ENCODE measurements at regions not wholly inside any gene's neighbourhood (a gene's known extent, or its start where the extent isn't known, plus 50 kb on each side); places are given as distances from the start of the nearest gene placed in this dataset.
"Not testable (repeated sequence)": the region's sequence is repeated elsewhere in the genome, so short reads cannot be mapped to it uniquely, and the experiment has no call there.

DNA sequence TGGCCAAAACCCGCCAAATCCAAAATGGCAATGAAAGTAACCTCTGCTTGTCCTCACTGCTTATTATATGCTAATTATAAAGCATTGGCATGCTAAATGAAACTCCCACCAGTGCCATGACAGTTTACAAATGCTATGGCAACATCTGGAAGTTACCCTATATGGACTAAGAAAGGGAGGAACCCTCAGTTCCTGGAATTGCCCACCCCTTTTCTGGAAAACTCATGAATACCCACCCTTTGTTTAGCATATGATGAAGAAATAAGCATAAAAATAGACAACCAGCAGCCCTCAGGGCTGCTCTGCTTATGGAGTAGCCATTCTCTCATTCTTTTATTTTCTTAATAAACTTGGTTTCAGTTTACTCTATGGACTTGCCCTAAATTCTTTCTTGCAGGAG lies 269.8 kb downstream of the OLFM4 start:
- DNase-seq = no peak

DNA sequence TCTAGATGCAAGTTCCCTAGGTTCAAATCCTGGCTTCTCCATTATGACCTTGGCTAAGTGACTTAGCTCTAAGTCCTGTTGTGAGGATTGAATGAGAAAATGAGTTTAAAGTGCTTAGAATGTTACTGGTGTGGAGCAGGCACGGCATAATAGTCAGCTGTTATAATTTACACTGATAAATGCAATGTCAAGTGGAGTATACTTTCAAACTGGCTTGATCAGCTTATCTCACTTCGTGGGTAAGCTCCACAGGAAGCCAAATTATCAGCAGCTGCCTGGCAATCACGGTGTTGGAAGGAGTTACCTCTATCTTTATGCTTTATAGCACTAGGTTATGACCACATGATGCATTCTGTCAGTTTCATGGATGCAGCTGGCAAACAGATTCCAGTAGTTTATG lies 272.8 kb downstream of the OLFM4 start:
- peak; percentile 42 for DNase-seq

DNA sequence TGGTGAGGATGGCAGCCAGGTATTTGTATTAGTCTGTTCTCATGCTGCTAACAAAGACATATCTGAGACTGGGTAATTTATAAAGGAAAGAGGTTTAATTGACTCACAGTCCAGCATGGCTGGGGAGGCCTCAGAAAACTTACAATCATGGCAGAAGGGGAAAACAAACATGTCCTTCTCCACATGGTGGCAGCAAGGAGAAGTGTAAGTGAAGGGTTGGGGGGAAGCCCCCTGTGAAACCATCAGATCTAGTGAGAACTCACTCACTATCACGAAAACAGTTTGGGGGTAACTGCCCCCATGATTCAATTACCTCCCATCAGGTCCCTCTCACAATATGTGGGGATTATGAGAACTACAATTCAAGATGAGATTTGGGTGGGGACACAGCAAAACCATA lies 276.8 kb downstream of the OLFM4 start:
- DNase-seq = not testable (repeated sequence)

DNA sequence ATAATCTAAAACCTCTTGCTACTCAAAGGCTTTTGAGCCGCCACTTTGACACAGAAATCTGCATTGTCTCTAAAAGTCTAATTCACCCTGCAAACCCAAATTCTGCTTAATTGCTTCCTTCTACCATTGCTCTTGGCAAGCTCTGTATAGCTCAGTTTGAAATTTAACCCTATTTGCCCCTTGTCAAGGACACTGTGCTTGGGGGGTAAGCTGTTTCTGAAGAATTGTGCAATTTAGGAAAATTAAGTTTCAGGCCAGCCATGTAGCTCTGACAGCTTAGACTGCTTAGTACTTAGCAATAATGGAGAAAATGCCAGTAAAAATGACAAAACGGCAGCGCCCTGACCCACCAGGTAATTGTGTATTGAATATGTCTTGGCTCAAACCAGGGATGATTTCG lies 282.2 kb downstream of the OLFM4 start:
- DNase-seq = no peak

DNA sequence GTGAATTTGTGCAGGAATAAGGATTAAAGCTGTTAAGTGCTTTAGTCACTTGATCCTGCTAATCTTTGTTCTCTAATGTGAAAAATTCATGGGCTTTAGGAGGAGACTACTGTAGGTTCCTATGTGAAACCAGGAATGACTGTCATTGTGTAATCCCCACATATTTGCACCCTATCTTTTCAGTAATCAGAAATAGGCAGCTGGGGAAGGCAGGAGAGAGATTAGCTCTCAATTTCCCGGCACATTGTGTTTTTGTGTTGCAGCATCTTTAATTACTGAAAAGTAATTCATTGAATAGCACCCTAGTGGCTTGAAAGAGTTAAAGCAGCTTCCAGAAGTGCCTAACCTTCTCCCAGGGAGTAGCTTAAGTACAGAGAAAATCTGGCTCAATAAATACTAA lies 282.9 kb downstream of the OLFM4 start:
- no peak for DNase-seq

DNA sequence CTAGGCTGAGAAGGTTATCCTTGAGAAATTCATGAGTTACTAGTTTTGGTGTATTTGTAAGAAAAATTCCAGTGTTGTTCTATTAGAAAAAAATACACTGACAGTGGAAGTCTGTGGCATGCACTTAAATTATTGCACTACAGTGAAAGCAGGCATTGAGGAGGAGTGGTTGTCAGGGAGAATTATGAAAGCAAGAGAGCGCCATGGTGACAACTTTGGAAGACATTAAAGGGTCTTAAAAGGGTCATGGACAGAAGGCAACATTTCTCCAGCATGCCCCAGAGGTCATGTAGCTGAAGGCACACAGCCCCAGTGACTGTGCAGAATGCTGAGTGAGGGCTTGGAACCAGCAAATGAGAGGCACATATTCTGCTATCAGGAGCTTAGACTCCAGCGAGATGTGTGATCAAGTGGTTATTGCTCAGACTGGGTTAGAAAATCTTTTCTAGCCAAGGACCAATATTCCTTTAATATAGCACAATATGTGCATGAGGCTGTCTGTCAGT lies 292.7 kb downstream of the OLFM4 start:
- DNase-seq = no peak

DNA sequence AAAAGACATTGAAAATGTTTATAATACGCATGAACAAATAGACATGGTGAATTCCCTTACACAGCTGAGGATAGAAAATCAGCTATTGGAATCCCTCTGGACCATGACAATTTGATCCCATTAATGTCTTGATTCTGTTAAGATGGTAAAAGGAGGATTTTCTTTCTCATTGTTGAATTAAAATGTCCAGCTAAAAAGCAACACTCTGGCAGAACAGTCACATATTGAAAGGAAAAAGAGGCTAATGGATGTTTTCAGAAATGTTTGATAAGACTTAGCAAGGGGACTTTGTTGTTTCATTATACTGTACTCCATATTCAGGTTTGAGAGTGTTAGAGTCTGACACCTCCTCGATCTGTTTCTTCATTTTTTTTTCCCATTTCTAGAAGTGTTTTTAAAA lies 296.0 kb downstream of the OLFM4 start:
- DNase-seq = no peak

DNA sequence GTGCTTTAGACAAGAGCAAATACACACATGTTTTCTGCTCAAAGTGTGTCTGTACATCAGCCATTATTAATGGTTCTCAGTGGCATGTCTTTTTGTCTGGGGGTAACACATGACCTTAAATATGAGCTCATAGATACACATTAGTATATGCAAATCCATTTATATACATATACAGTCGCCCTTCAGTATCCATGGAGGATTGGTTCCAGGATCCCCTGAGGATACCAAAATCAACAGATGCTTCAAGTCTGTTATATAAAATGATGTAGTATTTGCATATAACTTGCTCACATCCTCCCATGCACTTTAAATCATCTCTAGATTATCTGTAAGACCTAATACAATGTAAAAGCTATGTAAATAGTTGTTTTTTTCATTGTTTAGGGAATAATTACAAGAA lies 298.1 kb downstream of the OLFM4 start:
- DNase-seq = no peak

DNA sequence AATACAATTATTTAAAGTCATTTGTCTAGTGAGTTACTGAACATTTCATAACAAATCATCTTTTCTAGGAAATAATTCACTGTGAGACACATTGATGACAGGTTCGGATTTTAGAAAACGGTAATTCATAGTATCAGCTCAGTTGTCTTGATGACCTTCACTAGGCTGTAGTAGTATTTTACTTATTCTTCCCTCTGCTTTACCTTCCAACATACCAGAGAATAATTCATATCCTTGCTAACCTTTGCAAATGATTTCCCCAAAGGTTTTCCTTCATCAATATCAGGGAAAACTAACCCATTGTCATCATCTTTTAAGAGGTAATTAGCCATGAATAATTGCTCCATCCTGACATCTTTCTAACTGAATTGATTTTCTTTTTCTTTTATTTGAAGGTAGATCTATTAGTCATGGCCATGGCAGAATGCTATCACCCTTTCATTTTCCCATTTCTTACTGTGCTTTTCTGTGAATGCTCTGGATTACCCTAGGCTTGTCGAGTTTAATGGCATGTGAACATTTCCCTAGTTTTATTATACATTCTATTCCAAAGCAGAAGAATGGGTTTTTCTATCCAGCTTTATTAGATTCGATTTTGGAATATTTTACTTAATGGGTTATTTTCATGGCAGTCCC lies 299.2 kb downstream of the OLFM4 start:
- DNase-seq = no peak

DNA sequence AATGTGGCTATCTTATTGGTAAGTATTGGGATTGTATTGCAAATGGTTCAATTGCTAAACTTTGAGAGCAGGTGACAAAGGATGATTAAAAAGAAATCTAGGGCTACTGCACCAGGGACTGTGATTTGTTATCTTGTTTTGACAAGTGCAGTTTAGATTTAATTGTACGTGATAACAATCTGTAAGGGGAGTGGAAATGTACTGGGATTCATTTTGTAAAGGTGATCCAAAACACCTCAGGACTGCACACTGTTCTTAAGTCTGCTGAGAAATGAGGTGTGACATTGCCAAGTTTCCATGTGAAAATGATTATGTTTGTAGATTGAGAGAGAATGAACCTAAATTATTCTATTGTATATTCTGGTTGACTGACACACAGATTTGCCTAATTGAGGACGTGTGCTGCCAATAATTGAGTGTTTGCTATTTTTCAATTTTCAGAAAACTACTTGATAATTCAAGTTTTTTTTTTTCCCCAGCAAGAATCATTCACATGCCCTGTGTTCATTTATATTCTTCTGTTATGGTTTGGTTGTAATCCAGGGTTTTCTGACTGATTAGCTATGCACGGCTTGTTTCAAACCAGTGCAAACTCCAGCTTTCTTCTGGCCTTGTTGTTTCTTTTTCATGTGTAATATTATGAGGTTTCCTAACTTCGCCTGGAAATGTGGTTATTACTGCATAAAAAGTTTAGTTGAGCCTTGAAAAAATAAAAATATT lies 308.0 kb downstream of the OLFM4 start:
- no peak for DNase-seq

DNA sequence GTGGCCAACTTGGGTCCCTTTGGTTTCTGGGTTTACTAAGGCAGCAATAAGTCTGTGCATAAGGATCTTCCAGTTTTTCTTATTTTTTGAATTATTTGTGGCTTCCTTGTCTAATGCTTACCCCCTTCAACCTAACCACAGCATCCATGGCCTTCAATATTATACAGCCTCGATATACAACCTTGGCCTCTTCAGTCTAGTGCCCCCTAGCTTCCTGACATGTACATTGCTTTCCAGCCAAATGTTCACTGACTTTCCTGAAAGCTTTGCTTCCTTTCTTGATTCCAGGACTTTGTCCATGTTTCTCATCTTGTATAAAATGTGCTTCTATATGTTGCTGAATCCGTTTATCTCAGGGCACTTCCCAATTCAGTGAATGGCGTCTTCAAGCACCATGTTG lies 310.1 kb downstream of the OLFM4 start:
- DNase-seq = no peak

DNA sequence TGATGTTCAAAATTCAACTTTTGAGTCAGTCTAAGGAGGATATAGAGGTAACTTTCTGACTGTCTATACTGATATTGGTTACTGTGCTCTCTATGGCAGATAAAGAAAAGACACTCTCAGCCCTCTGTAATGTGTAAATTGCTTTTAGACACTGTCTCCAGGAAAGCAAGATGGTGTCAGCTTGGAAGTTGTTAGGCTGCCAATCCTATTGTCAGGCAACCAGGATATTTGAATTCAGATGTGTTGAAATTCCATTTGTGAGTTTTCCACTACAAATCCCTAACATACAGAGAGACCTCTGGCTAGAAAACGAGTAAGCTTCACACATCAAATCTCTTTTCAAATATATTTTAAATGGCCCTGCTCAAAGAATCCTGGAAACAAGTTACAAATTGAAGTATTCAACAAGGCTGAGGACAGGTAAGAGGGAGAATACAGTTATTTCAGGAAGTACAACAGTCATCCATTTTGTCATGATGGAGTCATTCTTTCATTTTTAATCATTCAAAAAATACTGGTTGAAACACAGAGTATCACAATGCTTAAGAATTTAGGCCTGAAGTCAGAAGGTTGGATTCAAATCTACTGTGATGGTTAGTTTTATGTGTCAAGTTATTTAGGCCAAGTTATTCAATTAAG lies 312.0 kb downstream of the OLFM4 start:
- no peak for DNase-seq

DNA sequence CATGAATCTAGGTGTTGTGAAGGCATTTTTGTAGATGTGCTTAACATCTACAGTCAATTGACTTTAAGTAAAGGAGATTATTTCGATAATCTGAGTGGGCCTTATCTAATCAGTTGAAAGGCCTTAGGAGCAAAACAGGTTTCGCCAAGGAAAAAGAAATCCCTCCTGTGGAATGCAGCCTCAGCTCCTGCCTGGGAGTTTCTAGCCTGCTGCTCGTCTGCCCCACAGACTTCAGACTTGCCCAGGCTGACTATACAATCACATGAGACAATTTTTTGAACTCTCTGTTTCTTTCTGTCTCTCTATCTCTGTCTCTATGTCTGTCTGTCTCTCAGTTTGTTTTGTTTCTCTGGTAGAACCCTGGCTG lies 312.5 kb downstream of the OLFM4 start:
- DNase-seq = no peak

DNA sequence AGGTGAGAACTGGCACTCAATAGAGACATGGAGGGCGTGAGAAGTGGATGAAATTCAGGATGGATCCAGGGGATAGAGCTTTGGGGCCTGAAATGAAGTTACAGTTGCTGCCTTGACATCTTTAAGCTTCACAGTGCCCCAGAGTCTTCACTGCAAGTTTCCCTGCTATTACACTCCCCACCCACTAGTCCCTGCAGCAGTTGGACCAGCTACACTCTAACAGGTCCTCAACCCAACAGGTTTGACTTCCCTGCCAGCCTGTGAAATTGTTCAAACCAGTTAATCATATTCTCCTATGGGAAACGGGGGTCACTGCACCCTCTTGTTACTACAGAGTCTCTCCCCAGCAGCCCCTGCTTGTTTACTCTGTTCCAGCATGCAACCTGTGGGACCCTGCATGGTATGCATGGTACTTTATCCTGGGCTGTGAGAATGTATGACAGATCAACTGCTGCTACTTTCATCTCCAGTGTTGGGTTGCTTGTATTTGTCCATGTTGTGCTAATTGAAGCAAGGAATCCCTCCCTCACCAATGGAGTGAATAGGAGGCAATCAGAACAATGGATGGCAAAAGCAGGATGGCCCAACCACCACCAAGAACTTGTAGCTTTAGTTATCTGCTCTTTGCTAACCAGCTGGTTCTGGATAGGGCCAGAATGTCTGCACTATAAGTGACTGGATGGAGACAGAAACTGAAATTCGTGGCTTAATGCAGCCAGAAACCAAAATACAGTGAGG lies 314.2 kb downstream of the OLFM4 start:
- no peak for DNase-seq

DNA sequence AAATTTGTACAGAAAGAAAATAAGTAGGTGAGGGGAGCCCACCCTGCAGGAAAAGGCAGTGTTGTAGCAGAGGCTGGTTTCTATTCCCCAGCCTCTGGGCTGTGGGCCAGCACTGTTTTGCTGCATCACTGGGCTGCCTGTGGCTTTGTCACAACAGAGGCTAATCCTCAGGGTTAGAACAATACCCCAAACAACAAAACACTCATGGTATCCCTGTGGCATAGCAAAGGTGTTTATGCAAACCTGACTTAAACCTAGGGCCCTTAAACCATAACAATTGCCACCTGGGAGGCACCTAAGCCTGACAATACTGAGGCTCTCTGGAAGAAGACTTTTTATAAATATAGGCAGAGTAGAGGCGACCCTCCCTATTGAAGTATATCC lies 314.7 kb downstream of the OLFM4 start:
- DNase-seq = peak; percentile 13

DNA sequence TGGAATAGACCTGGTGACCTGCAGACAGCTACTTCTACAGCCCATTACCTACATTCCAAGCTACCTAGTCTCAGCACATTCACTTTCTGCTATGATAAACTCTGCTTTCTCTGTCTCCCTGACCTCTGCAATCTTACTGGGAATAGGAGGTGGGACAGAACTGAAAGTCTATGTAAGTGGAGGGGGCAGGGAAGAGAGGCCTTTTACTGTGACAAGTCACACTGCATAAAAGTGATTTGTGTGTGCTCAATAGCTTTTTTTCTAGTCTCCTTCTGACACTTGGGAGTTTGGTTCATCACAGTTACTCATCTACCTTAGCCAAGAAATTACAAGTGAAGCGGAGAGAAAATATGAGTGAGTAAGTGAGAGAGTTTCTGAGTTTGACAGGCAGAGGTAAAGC lies 322.4 kb downstream of the OLFM4 start:
- no peak for DNase-seq

DNA sequence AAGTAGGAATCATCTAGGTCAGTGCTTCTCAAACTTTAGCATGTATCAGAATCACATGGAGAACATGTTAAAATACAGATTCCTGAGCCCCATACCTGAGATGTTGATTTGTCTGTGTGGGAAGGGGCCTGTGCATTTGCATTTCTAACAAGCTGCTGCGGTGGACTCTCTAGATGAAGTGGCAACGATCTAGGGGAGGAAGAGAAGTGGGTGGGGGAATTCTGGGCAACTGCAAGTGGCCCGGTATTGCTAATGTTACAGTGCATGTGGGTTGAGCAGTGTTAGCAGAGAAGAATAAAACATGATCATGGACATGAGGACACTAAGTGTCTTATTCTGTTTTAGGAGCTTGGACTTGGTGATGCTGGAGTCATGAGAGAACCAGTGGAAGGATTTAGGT lies 329.0 kb downstream of the OLFM4 start:
- DNase-seq = no peak

DNA sequence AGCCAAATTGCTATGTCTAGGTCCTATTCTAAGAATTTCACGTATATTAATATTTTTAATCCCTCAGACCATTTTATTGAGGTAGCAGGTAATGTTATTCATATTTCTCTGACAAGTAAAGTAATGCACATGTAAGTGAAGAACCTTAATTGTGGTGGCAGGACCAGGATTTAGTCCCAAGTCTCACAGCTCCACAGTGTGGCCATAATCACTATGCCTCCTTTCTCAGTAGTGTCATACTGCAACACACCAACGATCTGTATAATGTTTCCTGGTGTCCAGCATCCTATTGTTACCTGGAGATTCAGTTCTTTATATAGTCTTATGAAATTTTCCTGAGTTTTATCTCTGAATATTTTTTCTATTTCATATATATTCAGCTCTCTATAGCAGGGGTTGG lies 340.3 kb downstream of the OLFM4 start:
- DNase-seq = no peak

DNA sequence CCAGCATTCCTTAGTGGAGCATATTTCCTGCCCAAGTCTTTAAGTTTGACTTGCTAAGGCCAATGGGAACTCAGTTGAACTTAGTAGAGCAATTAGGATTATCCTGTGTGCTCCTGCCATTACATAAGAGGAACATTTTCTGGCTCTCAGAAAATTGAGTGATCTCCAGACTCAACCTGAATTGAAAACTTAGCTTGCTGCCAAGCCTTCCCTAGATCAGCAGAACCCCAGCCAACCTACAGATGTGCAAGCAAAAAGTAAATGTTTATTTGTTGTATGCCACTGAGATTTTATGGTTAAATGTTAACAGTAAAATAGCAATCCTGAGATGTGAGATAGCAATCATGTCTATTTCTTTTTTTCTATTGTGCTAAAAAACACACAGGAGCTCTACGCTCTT lies 350.9 kb downstream of the OLFM4 start:
- DNase-seq = no peak

DNA sequence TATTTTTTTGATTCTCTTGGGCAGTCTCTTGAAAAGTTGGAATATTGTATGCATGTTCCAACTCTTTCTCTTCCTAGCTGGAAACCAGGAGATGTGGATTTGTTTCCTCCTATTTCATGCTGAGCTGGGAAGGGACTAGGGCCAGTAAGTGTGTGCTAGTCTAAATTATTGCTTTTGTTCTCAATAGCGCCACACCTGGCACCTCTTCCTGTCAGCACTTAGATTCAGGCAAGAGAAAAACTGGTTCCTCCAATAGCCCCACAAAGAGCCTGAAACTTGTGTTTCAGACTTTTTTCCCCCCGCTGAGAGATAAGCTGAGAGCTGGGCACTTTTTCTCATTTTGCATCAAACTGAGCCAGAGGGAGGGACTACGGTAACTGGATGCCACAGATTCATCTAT lies 353.4 kb downstream of the OLFM4 start:
- DNase-seq = no peak

DNA sequence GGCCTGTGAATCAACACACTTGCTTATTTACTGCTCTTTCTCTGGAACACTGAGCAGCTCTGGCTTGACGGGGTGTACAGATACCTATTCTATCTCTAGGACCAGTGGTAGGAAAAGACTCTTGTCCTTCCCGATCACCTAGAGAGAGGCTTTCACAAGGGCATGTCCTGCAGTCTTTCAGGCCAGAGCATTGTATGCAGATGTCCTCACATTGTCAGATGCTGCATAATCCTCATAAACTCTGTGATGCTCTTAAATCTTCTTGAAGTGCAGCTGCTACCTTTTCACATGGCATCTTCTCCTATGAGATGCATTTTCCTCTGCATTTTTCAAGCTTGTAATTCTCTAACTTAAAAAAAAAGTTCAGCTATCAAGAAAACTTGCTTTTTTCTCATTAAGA lies 369.4 kb downstream of the OLFM4 start:
- no peak for DNase-seq

DNA sequence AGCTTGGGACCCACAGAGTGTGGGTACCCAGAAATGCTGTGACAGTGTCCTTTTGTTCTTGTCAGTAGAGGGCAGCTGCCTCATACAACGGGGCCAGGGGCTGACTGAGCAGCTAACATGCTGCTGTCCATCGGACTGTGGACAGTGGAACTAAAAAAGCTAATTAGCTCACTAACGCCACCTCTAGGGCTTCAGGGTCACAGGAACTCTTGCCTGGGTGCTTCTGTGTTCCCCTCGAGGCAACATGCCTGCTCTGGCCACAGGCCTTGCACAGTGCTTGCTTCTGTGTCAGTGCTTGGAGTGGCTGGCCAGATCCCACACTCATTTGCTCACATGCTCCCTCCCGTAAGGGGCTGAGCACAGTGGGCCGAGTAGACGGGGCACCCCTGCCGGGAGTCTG lies 377.0 kb downstream of the OLFM4 start:
- no peak for DNase-seq

DNA sequence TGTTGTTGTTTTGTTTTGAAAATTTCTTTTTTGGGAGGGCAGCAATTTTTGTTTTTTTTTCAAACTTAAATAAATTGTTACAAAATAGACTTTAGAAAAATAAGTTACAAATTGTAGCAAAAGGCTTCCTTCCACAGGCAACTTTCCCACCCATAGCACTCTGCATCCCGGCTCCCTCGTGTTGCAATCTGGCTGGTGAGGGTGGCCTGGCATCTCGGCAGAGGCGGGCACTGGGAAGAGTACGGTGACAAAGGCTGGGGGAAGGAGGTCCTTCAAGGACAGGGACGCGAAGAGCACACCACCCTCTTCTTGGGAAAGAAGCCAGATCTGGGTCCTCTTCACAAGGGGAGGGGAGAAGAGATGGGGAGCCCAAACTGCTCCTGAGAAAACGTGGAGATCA lies 379.7 kb downstream of the OLFM4 start:
- no peak for DNase-seq
